Embryonic facial prominence (tissue), 1 donor: ENCODE measurements at regions not wholly inside any gene's neighbourhood (a gene's known extent, or its start where the extent isn't known, plus 50 kb on each side); places are given as distances from the start of the nearest gene placed in this dataset.

Experiments
- DNase-seq: peaks from one replicate; pipeline ENCODE4 v3.0.0-alpha.2; 2016; ENCODE audit errors: extremely low spot score

- no peak for DNase-seq
Measured at GRCh38 chr7:131105799-131106680, 221.6 kb upstream of the MKLN1 start.

DNA sequence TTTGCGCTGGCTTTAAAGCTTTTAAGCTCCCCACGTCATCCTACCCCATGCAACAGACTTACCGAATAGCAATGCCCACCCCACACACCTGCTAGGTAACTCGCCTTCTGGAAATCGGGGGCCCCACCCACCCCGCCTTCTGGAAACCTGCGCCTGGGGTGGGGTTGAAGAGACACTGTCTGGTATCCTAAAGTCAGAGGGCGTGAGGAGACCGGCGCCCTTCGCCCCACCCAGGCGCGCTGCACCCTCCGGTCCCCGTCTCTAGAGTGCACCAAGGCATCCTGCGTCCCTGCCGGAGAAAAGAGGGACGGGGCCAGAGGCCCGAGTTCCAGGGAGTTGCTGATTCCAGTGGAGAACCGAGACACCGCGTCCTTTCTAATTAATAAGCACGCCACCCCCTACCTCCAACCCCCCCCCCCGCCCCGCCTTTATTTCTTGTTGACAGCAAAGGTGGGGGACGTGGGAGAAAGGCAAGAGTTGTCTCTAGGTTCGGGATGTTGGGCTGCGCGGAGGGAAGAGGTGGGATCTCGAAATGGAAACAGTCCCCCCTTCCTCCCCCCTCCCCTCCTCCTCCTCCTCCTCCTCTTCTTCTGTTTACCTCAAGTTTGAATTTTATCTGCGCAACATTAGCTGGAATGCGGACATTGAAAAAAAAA is 220.9 kb upstream of the MKLN1 start:
- DNase-seq: no peak

GRCh38 chr7:131107337-131108211 is 220.1 kb upstream of the MKLN1 start:
- no peak for DNase-seq

- no peak for DNase-seq
Measured at GRCh38 chr7:131108212-131108940, 219.3 kb upstream of the MKLN1 start.

DNA sequence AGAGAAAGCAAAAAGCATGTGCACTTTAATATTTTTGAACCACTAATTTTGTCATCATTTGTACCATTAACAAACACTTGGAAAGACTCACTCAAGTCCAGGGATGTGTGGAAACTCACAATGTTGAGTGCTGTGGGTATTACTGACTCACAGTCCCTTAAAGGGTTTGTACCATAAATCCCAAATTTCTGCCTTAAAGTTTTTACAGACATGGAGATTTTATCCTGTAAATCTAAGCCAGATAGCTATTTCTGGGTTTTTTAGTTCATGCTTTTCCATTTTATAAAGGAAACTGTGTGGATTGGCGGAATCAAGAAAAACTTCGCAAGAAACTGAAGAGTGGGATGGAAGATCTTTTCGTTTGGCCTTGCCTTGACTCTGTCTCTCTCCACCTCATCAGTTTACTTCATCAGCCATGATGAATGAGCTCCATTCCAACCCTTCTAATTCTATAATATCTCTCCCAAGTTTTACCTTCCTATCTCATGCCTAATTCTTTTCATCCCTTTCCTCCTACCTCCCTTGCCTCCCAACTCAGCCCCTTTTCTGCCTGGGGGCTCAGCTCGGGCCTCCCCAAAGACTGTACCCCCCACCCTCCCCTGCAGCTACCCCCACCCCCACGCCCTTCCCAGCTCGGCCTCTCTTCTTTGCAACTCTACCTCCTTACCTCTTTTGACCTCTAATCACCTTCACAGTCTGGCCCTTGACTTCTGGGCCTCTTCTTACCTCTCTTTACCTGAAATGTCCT is 218.5 kb upstream of the MKLN1 start:
- no peak for DNase-seq

GRCh38 chr7:131109759-131110296 is 217.8 kb upstream of the MKLN1 start:
- DNase-seq: no peak

- no peak for DNase-seq
Measured at GRCh38 chr7:131110297-131111080, 217.2 kb upstream of the MKLN1 start.

- DNase-seq: no peak
Measured at GRCh38 chr7:131111081-131111576, 216.5 kb upstream of the MKLN1 start.

GRCh38 chr7:131111792-131112191 is 215.9 kb upstream of the MKLN1 start:
- no peak for DNase-seq

DNA sequence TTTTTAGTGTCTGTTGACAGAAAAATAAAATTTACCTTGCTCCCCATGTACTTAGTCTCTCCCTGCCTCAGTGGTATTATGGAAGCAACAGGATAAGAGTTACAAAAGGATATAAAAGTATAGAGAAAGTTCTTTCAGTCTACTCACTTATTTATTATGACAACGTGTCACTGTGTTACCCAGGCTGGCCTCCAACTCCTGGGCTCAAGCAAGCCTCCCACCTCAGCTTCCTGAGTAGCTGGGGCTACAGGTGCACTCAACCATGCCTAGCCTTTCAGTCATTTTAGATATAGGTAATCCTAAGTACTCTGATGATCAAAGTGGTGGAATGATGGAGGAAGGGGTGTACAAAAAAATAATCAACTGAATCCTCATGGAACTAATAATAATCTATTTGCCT is 215.2 kb upstream of the MKLN1 start:
- no peak for DNase-seq

- no peak for DNase-seq
Measured at GRCh38 chr7:131115340-131115739, 212.3 kb upstream of the MKLN1 start.

DNA sequence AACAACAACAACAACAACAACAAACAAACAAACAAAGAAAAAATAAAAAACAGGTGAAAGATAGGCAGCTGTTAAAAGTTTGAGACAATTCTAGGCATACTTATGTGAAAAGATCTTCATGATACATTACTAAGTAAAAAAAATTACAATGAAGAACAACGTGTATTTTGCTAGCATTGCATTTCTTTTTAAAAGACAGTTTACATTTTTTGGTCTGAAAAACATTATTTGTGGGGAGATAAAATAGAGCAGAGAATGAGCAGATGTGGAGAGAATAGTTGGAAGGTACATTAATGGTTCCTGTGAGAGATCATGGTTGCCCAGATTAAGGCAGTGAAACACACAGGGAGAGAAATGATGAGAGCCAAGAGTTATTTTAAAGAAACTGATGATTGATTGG is 210.2 kb upstream of the MKLN1 start:
- DNase-seq: no peak

DNA sequence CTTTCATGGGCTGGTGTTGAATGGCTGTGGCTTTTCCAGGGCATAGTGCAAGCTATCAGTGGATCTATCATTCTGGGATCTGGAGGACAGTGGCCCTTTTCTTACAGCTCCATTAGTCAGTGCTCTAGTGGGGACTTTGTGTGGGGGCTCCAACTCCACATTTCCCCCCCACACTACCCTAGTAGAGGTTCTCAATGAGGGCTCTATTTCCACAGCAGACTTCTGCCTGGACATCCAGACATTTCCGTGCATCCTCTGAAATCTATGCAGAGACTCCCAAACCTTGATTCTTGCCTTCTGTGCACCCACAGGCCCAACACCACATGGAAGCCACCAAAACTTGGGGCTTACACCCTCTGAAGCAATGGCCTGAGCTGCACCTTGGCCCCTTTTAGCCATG is 208.3 kb upstream of the MKLN1 start:
- DNase-seq: no peak

DNA sequence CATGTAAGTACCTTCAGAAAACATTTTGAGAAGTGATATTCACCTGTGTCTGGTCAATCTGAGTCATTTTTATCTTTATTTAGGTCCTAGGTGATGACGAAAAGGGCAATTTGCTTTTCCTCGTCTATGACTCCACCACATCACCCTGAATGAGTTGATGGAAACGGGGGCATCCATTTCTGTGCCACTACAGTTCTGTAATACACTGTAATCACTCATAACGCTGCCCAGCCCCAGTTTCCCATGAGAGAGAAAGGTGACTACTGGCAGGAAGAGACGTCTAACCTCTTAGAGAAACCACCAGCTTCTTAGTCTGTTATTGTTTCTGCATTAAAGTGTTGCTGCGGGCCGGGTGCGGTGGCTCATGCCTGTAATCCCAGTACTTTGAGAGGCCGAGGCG is 205.3 kb upstream of the MKLN1 start:
- DNase-seq: no peak

GRCh38 chr7:131124001-131124629 is 203.6 kb upstream of the MKLN1 start:
- DNase-seq: no peak

DNA sequence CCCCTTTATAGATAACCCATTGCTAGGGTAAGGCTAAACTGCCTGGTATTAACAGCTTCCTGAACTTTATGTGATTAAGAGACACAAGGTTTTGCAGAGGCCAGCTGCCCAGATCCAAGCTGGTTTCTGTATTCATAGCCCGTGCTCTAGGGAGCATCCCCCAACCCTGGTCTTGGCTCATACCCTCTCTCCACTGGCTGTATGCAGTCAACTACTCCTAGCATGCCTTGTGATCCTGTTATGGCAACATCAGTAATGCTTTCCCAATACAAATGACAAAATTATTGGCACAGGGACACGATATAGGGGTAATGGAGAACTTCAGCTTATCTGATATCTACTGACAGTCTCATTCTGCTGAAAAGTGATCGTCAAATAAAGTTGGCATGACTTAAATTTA is 202.8 kb upstream of the MKLN1 start:
- DNase-seq: no peak

GRCh38 chr7:131130324-131130723 is 197.4 kb upstream of the MKLN1 start:
- DNase-seq: no peak

DNA sequence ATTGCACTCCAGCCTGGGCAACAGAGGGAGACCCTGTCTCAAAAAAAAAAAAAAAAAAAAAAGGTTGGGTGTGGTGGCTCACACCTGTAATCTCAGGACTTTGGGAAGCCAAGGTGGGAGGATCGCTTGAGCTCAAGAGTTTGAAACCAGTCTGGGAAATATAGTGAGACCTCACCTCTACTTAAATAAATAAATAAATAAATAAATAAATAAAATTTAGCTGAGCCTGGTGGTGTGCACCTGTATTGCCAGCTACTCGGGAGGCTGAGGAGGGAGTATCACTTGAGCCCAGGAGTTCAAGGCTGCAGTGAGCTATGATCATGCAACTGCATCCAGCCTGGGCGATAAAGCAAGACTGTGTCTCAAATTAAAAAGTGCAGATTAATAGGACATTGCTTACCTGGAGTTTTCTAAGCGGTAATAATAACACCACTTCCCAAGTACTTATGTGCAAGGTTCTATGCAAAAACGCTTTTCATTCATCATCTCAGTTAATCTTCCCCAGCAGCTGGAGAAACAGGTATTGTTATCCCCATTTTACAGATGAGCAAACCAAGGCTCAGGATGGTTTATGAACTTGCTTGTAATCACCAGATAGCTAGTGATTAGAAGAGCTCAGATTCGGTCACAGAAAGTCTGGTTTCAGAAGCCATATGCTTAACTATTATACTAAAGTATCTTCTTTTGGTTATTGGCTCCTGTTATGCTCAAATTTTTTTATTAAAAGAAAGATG is 196.5 kb upstream of the MKLN1 start:
- no peak for DNase-seq
